Neutrophil (primary cell): ENCODE measurements at regions not wholly inside any gene's neighbourhood (a gene's known extent, or its start where the extent isn't known, plus 50 kb on each side); places are given as distances from the start of the nearest gene placed in this dataset.

Source experiments
- H3K27ac ChIP-seq: fragments of 200-600 bp; sonication (generic); 2 replicates; pipeline ENCODE4 v1.5.1; 2016; ENCODE audit warnings: mild to moderate bottlenecking, moderate library complexity
- H3K27me3 ChIP-seq: fragments of 200-600 bp; sonication (generic); 2 replicates; pipeline ENCODE4 v1.6.0; 2016; ENCODE audit warnings: mild to moderate bottlenecking
- H3K36me3 ChIP-seq: fragments of 200-600 bp; sonication (generic); 2 replicates; pipeline ENCODE4 v1.5.1; 2017
- H3K4me1 ChIP-seq, 2 experiments: fragments of 200-600 bp in 1 of 2; sonication (generic) in 1 of 2; 1 replicate in 1 of 2; 2 replicates in 1 of 2; pipeline versions ENCODE4 v1.5.1 to v1.6.1; 2013 to 2016; ENCODE audit warnings: low read depth in 1 of 2, low read length in 1 of 2, mild to moderate bottlenecking in 1 of 2, moderate library complexity in 1 of 2; ENCODE audit not compliant: control insufficient read depth in 1 of 2, insufficient read depth in 1 of 2
- H3K4me3 ChIP-seq, 2 experiments: fragments of 200-600 bp in 1 of 2; sonication (generic) in 1 of 2; 1 replicate in 1 of 2; 2 replicates in 1 of 2; pipeline ENCODE4 v1.5.1; 2013 to 2016; ENCODE audit warnings: low read depth in 1 of 2, low read length in 1 of 2, mild to moderate bottlenecking in 1 of 2, moderate library complexity in 1 of 2
- H3K9me3 ChIP-seq: fragments of 200-600 bp; sonication (generic); 2 replicates; pipeline ENCODE4 v1.5.1; 2016
- TF ChIP-seq, protein P1 (sequence below): fragments of 200-600 bp; sonication (generic); IDR thresholded peaks from 2 replicates; pipeline ENCODE4 v1.5.1; 2016; ENCODE audit warnings: antibody characterized with exemption

- H3K4me3 ChIP-seq = no peak overlapping the region
- H3K9me3 ChIP-seq = no peaks in the 10 kb centered on the region
- H3K36me3 ChIP-seq = no peaks in the 10 kb centered on the region
- no peaks in the 10 kb centered on the region for H3K27me3 ChIP-seq
- TF ChIP-seq, protein P1, sequence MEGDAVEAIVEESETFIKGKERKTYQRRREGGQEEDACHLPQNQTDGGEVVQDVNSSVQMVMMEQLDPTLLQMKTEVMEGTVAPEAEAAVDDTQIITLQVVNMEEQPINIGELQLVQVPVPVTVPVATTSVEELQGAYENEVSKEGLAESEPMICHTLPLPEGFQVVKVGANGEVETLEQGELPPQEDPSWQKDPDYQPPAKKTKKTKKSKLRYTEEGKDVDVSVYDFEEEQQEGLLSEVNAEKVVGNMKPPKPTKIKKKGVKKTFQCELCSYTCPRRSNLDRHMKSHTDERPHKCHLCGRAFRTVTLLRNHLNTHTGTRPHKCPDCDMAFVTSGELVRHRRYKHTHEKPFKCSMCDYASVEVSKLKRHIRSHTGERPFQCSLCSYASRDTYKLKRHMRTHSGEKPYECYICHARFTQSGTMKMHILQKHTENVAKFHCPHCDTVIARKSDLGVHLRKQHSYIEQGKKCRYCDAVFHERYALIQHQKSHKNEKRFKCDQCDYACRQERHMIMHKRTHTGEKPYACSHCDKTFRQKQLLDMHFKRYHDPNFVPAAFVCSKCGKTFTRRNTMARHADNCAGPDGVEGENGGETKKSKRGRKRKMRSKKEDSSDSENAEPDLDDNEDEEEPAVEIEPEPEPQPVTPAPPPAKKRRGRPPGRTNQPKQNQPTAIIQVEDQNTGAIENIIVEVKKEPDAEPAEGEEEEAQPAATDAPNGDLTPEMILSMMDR = no peak
- no peak overlapping the region for H3K27ac ChIP-seq
- no peaks in the 10 kb centered on the region for H3K4me1 ChIP-seq
Measured at GRCh38 chr18:47471784-47472183, 220.3 kb upstream of the SKOR2 start.

GRCh38 chr18:47470941-47471340 is 219.5 kb upstream of the SKOR2 start:
- no peak overlapping the region for H3K4me3 ChIP-seq
- H3K4me1 ChIP-seq = no peaks in the 10 kb centered on the region
- TF ChIP-seq, protein P1 = no peak
- no peaks in the 10 kb centered on the region for H3K27me3 ChIP-seq
- H3K9me3 ChIP-seq = no peaks in the 10 kb centered on the region
- H3K36me3 ChIP-seq = no peaks in the 10 kb centered on the region
- no peak overlapping the region for H3K27ac ChIP-seq

DNA sequence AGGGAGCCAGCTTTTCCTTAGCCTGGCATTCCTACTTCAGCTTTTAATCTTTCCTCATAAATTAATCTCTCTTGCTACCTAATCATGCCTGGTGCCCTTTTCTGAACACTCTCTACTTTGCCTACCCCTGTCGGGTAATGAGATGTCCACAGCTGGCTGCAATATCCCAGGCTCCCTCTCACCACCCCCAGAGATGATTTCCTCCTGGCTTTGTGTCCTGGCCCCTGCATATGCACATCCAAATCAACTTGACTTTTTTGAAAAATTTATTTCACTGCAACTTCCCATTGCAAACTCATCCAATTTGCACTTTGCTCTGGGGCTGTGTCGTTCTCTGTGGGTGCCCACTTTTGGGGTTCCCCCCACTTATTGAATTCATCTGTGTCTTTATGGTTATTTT is 218.1 kb upstream of the SKOR2 start:
- Histone ChIP-seq H3K27ac (no peak overlapping the region), H3K4me1 (no peaks in the 10 kb centered on the region), H3K27me3 (no peaks in the 10 kb centered on the region), H3K9me3 (no peaks in the 10 kb centered on the region), H3K4me3 (no peak overlapping the region), H3K36me3 (no peaks in the 10 kb centered on the region)
- TF ChIP-seq, protein P1 = no peak

- no peaks in the 10 kb centered on the region for H3K9me3 ChIP-seq
- H3K27ac ChIP-seq = no peak overlapping the region
- TF ChIP-seq, protein P1 = no peak
- H3K27me3 ChIP-seq = no peaks in the 10 kb centered on the region
- no peaks in the 10 kb centered on the region for H3K4me1 ChIP-seq
- no peak overlapping the region for H3K4me3 ChIP-seq
- no peaks in the 10 kb centered on the region for H3K36me3 ChIP-seq
Measured at GRCh38 chr18:47461977-47462376, 210.5 kb upstream of the SKOR2 start.

- H3K36me3 ChIP-seq = no peaks in the 10 kb centered on the region
- H3K4me1 ChIP-seq = no peaks in the 10 kb centered on the region
- no peak overlapping the region for H3K27ac ChIP-seq
- no peaks in the 10 kb centered on the region for H3K9me3 ChIP-seq
- H3K27me3 ChIP-seq = no peaks in the 10 kb centered on the region
- TF ChIP-seq, protein P1 = no peak
- no peak overlapping the region for H3K4me3 ChIP-seq
Measured at GRCh38 chr18:47461406-47461948, 210.0 kb upstream of the SKOR2 start.

GRCh38 chr18:47458483-47458882 is 207.0 kb upstream of the SKOR2 start:
- H3K27me3 ChIP-seq = no peaks in the 10 kb centered on the region
- no peaks in the 10 kb centered on the region for H3K9me3 ChIP-seq
- H3K27ac ChIP-seq = no peak overlapping the region
- no peak overlapping the region for H3K4me3 ChIP-seq
- TF ChIP-seq, protein P1 = no peak
- H3K36me3 ChIP-seq = no peaks in the 10 kb centered on the region
- no peaks in the 10 kb centered on the region for H3K4me1 ChIP-seq
